H9 (cell line): ENCODE measurements at regions not wholly inside any gene's neighbourhood (a gene's known extent, or its start where the extent isn't known, plus 50 kb on each side); places are given as distances from the start of the nearest gene placed in this dataset.

Source experiments
- DNase-seq: peaks from one replicate; pipeline ENCODE4 v3.0.0-alpha.2; 2017
- H2AFZ ChIP-seq: one replicate; pipeline ENCODE4 v1.6.1; 2013; ENCODE audit warnings: mild to moderate bottlenecking, low read length, control low read depth, moderate library complexity
- H2AK5ac ChIP-seq: 2 replicates; pipeline ENCODE4 v1.6.1; 2013; ENCODE audit warnings: low read length, control low read depth, mixed read lengths; ENCODE audit not compliant: insufficient read length
- H2BK120ac ChIP-seq: one replicate; pipeline ENCODE4 v1.6.1; 2013; ENCODE audit warnings: low read depth, mild to moderate bottlenecking, low read length, control low read depth, inconsistent platforms; ENCODE audit not compliant: poor library complexity, severe bottlenecking
- H2BK12ac ChIP-seq: 2 replicates; pipeline ENCODE4 v1.6.1; 2013; ENCODE audit warnings: low read length, control low read depth, mixed read lengths, low read depth; ENCODE audit not compliant: insufficient read length
- H2BK15ac ChIP-seq: 2 replicates; pipeline ENCODE4 v1.6.1; 2013; ENCODE audit warnings: low read depth, low read length, control low read depth
- H2BK20ac ChIP-seq: one replicate; pipeline ENCODE4 v1.6.1; 2013; ENCODE audit warnings: low read depth, mild to moderate bottlenecking, low read length, control low read depth, inconsistent platforms; ENCODE audit not compliant: poor library complexity, severe bottlenecking
- H2BK5ac ChIP-seq: 2 replicates; pipeline ENCODE4 v1.6.1; 2013; ENCODE audit warnings: low read length, control low read depth, mixed read lengths; ENCODE audit not compliant: insufficient read length
- H3K14ac ChIP-seq: 2 replicates; pipeline ENCODE4 v1.6.1; 2013; ENCODE audit warnings: low read length, control low read depth; ENCODE audit not compliant: insufficient read depth
- H3K18ac ChIP-seq: 2 replicates; pipeline ENCODE4 v1.6.1; 2013; ENCODE audit warnings: low read depth, mild to moderate bottlenecking, mixed read lengths, low read length, control low read depth; ENCODE audit not compliant: insufficient read length
- H3K23ac ChIP-seq: 2 replicates; pipeline ENCODE4 v1.6.1; 2013; ENCODE audit warnings: low read length, control low read depth, mixed read lengths, low read depth; ENCODE audit not compliant: insufficient read length
- H3K23me2 ChIP-seq: 2 replicates; pipeline ENCODE4 v1.6.1; 2013; ENCODE audit warnings: low read depth, mild to moderate bottlenecking, mixed read lengths, low read length, control low read depth; ENCODE audit not compliant: insufficient read length, poor library complexity, severe bottlenecking
- H3K27ac ChIP-seq: 2 replicates; pipeline ENCODE4 v1.5.1; 2013; ENCODE audit warnings: low read length, control low read depth, mixed read lengths, low read depth; ENCODE audit not compliant: insufficient read length
- H3K27me3 ChIP-seq: 2 replicates; pipeline ENCODE4 v1.6.1; 2013; ENCODE audit warnings: low read length, control low read depth, inconsistent platforms; ENCODE audit not compliant: insufficient read depth
- H3K4ac ChIP-seq: 2 replicates; pipeline ENCODE4 v1.6.1; 2013; ENCODE audit warnings: low read depth, mild to moderate bottlenecking, control low read depth, inconsistent platforms, low read length, moderate library complexity
- H3K4me1 ChIP-seq: 2 replicates; pipeline ENCODE4 v1.6.1; 2013; ENCODE audit warnings: low read length, control low read depth, inconsistent platforms; ENCODE audit not compliant: insufficient read depth
- H3K4me2 ChIP-seq: 2 replicates; pipeline ENCODE4 v1.6.1; 2013; ENCODE audit warnings: low read length, control low read depth, mixed read lengths; ENCODE audit not compliant: insufficient read length, insufficient read depth
- H3K56ac ChIP-seq: 2 replicates; pipeline ENCODE4 v1.6.1; 2013; ENCODE audit warnings: low read depth, mild to moderate bottlenecking, mixed read lengths, low read length, control low read depth; ENCODE audit not compliant: insufficient read length
- H3K79me1 ChIP-seq: 2 replicates; pipeline ENCODE4 v1.6.1; 2013; ENCODE audit warnings: low read depth, mild to moderate bottlenecking, moderate library complexity, low read length, control low read depth, inconsistent platforms; ENCODE audit not compliant: insufficient read depth, poor library complexity, severe bottlenecking
- H3K79me2 ChIP-seq: 2 replicates; pipeline ENCODE4 v1.6.1; 2013; ENCODE audit warnings: low read length, control low read depth, inconsistent platforms; ENCODE audit not compliant: insufficient read depth
- H3K9ac ChIP-seq: 2 replicates; pipeline ENCODE4 v1.6.1; 2013; ENCODE audit warnings: low read length, control low read depth, mixed read lengths; ENCODE audit not compliant: insufficient read length; ENCODE audit errors: extremely low read depth
- H3K9me3 ChIP-seq: one replicate; pipeline ENCODE4 v1.6.1; 2013; ENCODE audit warnings: low read depth, low read length, inconsistent platforms; ENCODE audit not compliant: control insufficient read depth
- H3T11ph ChIP-seq: one replicate; pipeline ENCODE4 v1.6.1; 2013; ENCODE audit warnings: mild to moderate bottlenecking, low read length, control low read depth, inconsistent platforms
- H4K20me1 ChIP-seq: one replicate; pipeline ENCODE4 v1.6.1; 2013; ENCODE audit not compliant: control insufficient read depth, insufficient read length, insufficient read depth
- H4K5ac ChIP-seq: 2 replicates; pipeline ENCODE4 v1.6.1; 2013; ENCODE audit warnings: low read depth, mild to moderate bottlenecking, mixed read lengths, low read length, control low read depth; ENCODE audit not compliant: insufficient read length
- H4K8ac ChIP-seq: replicated peaks from 2 replicates; pipeline ENCODE4 v1.6.1; 2013; ENCODE audit warnings: low read length, control low read depth, mixed read lengths, low read depth; ENCODE audit not compliant: insufficient read length
- H4K91ac ChIP-seq: 2 replicates; pipeline ENCODE4 v1.6.1; 2013; ENCODE audit warnings: low read depth, mild to moderate bottlenecking, moderate library complexity, mixed read lengths, low read length, control low read depth; ENCODE audit not compliant: insufficient read length
- H3K27ac Mint-ChIP-seq, 3 experiments: 2 replicates in 2 of 3; 3 replicates in 1 of 3; pipeline ENCODE4 v1.8.0; 2020 to 2021; ENCODE audit warnings: mixed read lengths in 3 of 3, mild to moderate bottlenecking in 1 of 3, moderate library complexity in 1 of 3
- H3K27me3 Mint-ChIP-seq: 2 replicates; pipeline ENCODE4 v1.8.0; 2021; ENCODE audit warnings: low read depth, mild to moderate bottlenecking, moderate library complexity, mixed read lengths
- H3K36me3 Mint-ChIP-seq, 3 experiments: 2 replicates in 2 of 3; 3 replicates in 1 of 3; pipeline ENCODE4 v1.8.0; 2020 to 2021; ENCODE audit warnings: low read depth in 3 of 3, mixed read lengths in 3 of 3; ENCODE audit not compliant: insufficient read depth in 1 of 3
- H3K4me1 Mint-ChIP-seq, 2 experiments: 2 replicates each; pipeline ENCODE4 v1.8.0; 2020; ENCODE audit warnings: mixed read lengths in 2 of 2
- H3K4me3 Mint-ChIP-seq, 2 experiments: 2 replicates in 1 of 2; 3 replicates in 1 of 2; pipeline ENCODE4 v1.8.0; 2020 to 2021; ENCODE audit warnings: mild to moderate bottlenecking in 2 of 2, mixed read lengths in 2 of 2, moderate library complexity in 1 of 2
- H3K9me3 Mint-ChIP-seq, 2 experiments: 2 replicates in 1 of 2; 3 replicates in 1 of 2; pipeline ENCODE4 v1.8.0; 2020; ENCODE audit warnings: mild to moderate bottlenecking in 2 of 2, mixed read lengths in 2 of 2, moderate library complexity in 1 of 2
- CTCF ChIP-seq: fragments of 200-600 bp; sonication (generic); conservative IDR thresholded peaks from 3 replicates; pipeline ENCODE4 v1.8.0; 2021; ENCODE audit warnings: antibody characterized with exemption, mild to moderate bottlenecking
- WGBS: extraction: QIAGEN DNeasy Blood & Tissue Kit; methylation state at CpG from one replicate; pipeline ENCODE4 v1.1.7; 2013; ENCODE audit warnings: missing lambda C conversion rate, low lambda C conversion rate, mixed read lengths; ENCODE audit not compliant: insufficient read length; ENCODE audit errors: extremely low coverage; 5-methylcytosine and 5-hydroxymethylcytosine counted together

GRCh38 chr17:15169676-15170075, 95.5 kb downstream of the PMP22 start:
- Mint-ChIP-seq H3K27ac (no peak overlapping the region), H3K9me3 (peaks cover 0 to 9% of the 10 kb centered on the region in 2 experiments; a peak in 2 of 5 replicates), H3K4me3 (no peak overlapping the region), H3K36me3 (peaks cover 0 to 5% (median 2%) of the 10 kb centered on the region in 3 experiments; a peak in 4 of 7 replicates), H3K27me3 (peaks cover 3% of the 10 kb centered on the region), H3K4me1 (peaks cover 17 to 21% of the 10 kb centered on the region in 2 experiments)
- H3K9ac ChIP-seq, result no peak overlapping the region
- no peaks in the 10 kb centered on the region for H4K20me1 ChIP-seq
- no peak overlapping the region for H4K91ac ChIP-seq
- H2BK12ac ChIP-seq, result no peak overlapping the region
- no peaks in the 10 kb centered on the region for H3K9me3 ChIP-seq
- no peak overlapping the region for H2AK5ac ChIP-seq
- no CpG with 5 or more reads among the region's 2 CpGs for WGBS
- no peak for TF ChIP-seq CTCF
- H4K8ac ChIP-seq, result no peak overlapping the region
- H3K4me1 ChIP-seq, result no peaks in the 10 kb centered on the region
- no peak overlapping the region for H3K23ac ChIP-seq
- no peak overlapping the region for H3K27ac ChIP-seq
- H2BK15ac ChIP-seq, result no peak overlapping the region
- H3K56ac ChIP-seq, result no peak overlapping the region
- no peaks in the 10 kb centered on the region for H3K79me2 ChIP-seq
- H2BK5ac ChIP-seq, result no peak overlapping the region
- H3K14ac ChIP-seq, result no peak overlapping the region
- no peak overlapping the region for H2BK20ac ChIP-seq
- H3K4me2 ChIP-seq, result no peak overlapping the region
- no peak overlapping the region for H3K4ac ChIP-seq
- no peak overlapping the region for H3K18ac ChIP-seq
- DNase-seq, result no peak
- H4K5ac ChIP-seq, result no peak overlapping the region
- no peak overlapping the region for H3T11ph ChIP-seq
- H2BK120ac ChIP-seq, result no peak overlapping the region
- no peaks in the 10 kb centered on the region for H3K23me2 ChIP-seq
- no peaks in the 10 kb centered on the region for H3K27me3 ChIP-seq
- H2AFZ ChIP-seq, result no peak overlapping the region
- H3K79me1 ChIP-seq, result no peaks in the 10 kb centered on the region
